ENCODE measurements at regions not wholly inside any gene's neighbourhood (a gene's known extent, or its start where the extent isn't known, plus 50 kb on each side); places are given as distances from the start of the nearest gene placed in this dataset.

GRCh38 chr5:8869932-8870331, 675.9 kb downstream of the SEMA5A start:
- intact Hi-C loops (cut with DNase I; ENCODE audit: low total_unique reads): no loop called here
- in situ Hi-C loops (cut with MboI; ENCODE audit: low pct_ligation_motif_present in 1 of 4, low pct_unique_long_range_greater_than_20kb in 1 of 4, low sequenced_read_pairs in 3 of 4): no loop called here
- TF ChIP-seq POLR2A (IDR thresholded peaks at IDR 0.05): no peak
- no peak for TF ChIP-seq EP300 (IDR thresholded peaks at IDR 0.05; ENCODE audit: low read depth)
- no peak for TF ChIP-seq CTCF (IDR thresholded peaks at IDR 0.05)
- TF ChIP-seq POLR2AphosphoS5 (IDR thresholded peaks at IDR 0.05): no peak
- Histone ChIP-seq H3K27me3 (no peaks in the 10 kb centered on the region), H3K9me3 (no peaks in the 10 kb centered on the region), H3K27ac (no peak overlapping the region), H3K4me3 (no peak overlapping the region), H3K36me3 (no peaks in the 10 kb centered on the region), H3K4me1 (no peaks in the 10 kb centered on the region)
- WGBS, 2 donors (ENCODE audit: low coverage in 1 of 2): 82 to 87% methylated on average over 3 to 12 of the region's 12 CpGs
- DNase-seq: no peak

- no peaks in the 10 kb centered on the region for H3K27me3 ChIP-seq
- H3K27ac ChIP-seq: no peak overlapping the region
- H3K36me3 ChIP-seq: no peaks in the 10 kb centered on the region
- no peak for TF ChIP-seq CTCF (IDR thresholded peaks at IDR 0.05)
- no peak for TF ChIP-seq EP300 (IDR thresholded peaks at IDR 0.05; ENCODE audit: low read depth)
- TF ChIP-seq POLR2AphosphoS5 (IDR thresholded peaks at IDR 0.05): no peak
- TF ChIP-seq POLR2A (IDR thresholded peaks at IDR 0.05): no peak
- WGBS, 2 donors (ENCODE audit: low coverage in 1 of 2): 60 to 91% methylated on average over 1 to 20 of the region's 20 CpGs
- in situ Hi-C loops (cut with MboI; ENCODE audit: low pct_ligation_motif_present in 1 of 4, low pct_unique_long_range_greater_than_20kb in 1 of 4, low sequenced_read_pairs in 3 of 4): no loop called here
- H3K4me3 ChIP-seq: no peak overlapping the region
- no peaks in the 10 kb centered on the region for H3K9me3 ChIP-seq
- no peak for DNase-seq
- intact Hi-C loops (cut with DNase I; ENCODE audit: low total_unique reads): no loop called here
- H3K4me1 ChIP-seq: no peaks in the 10 kb centered on the region
Observed at GRCh38 chr5:8870349-8870958, 675.4 kb downstream of the SEMA5A start.

- Histone ChIP-seq H3K36me3 (no peaks in the 10 kb centered on the region), H3K27ac (no peak overlapping the region), H3K27me3 (no peaks in the 10 kb centered on the region), H3K9me3 (no peaks in the 10 kb centered on the region), H3K4me3 (no peak overlapping the region), H3K4me1 (no peaks in the 10 kb centered on the region)
- DNase-seq: no peak
- 69 to 76% methylated on average over 3 to 7 of the region's 7 CpGs for WGBS, 2 donors (ENCODE audit: low coverage in 1 of 2)
- intact Hi-C loops (cut with DNase I; ENCODE audit: low total_unique reads) (no loop called here), in situ Hi-C loops (cut with MboI; ENCODE audit: low pct_ligation_motif_present in 1 of 4, low pct_unique_long_range_greater_than_20kb in 1 of 4, low sequenced_read_pairs in 3 of 4) (no loop called here)
- TF ChIP-seq CTCF (IDR thresholded peaks at IDR 0.05) (no peak), EP300 (IDR thresholded peaks at IDR 0.05; ENCODE audit: low read depth) (no peak)
Observed at GRCh38 chr5:8870959-8871355, 674.9 kb downstream of the SEMA5A start.

GRCh38 chr5:8871446-8871845, 674.4 kb downstream of the SEMA5A start:
- TF ChIP-seq POLR2AphosphoS5 (IDR thresholded peaks at IDR 0.05) (no peak), POLR2A (IDR thresholded peaks at IDR 0.05) (no peak), EP300 (IDR thresholded peaks at IDR 0.05; ENCODE audit: low read depth) (no peak), CTCF (IDR thresholded peaks at IDR 0.05) (no peak)
- no peak for DNase-seq
- no peak overlapping the region for H3K27ac ChIP-seq
- WGBS, 2 donors (ENCODE audit: low coverage in 1 of 2): 73 to 88% methylated on average over 2 of the region's 2 CpGs
- no peaks in the 10 kb centered on the region for H3K36me3 ChIP-seq
- no peaks in the 10 kb centered on the region for H3K27me3 ChIP-seq
- no peaks in the 10 kb centered on the region for H3K9me3 ChIP-seq
- no peaks in the 10 kb centered on the region for H3K4me1 ChIP-seq
- H3K4me3 ChIP-seq: no peak overlapping the region
- in situ Hi-C loops (cut with MboI; ENCODE audit: low pct_ligation_motif_present in 1 of 4, low pct_unique_long_range_greater_than_20kb in 1 of 4, low sequenced_read_pairs in 3 of 4): no loop called here
- intact Hi-C loops (cut with DNase I; ENCODE audit: low total_unique reads): no loop called here

All from transverse colon (tissue), 4 donors.